ENCODE measurements at regions not wholly inside any gene's neighbourhood (a gene's known extent, or its start where the extent isn't known, plus 50 kb on each side); places are given as distances from the start of the nearest gene placed in this dataset.

- no peak for DNase-seq (ENCODE audit: low read depth)
Measured at GRCh38 chr1:17904290-17904689, 149.2 kb downstream of the ACTL8 start.

- DNase-seq (ENCODE audit: low read depth): no peak
Measured at GRCh38 chr1:17907999-17908398, 152.9 kb downstream of the ACTL8 start.

GRCh38 chr1:17908945-17909344 lies 153.8 kb downstream of the ACTL8 start:
- DNase-seq (ENCODE audit: low read depth): no peak

GRCh38 chr1:17909634-17910033 lies 154.5 kb downstream of the ACTL8 start:
- DNase-seq (ENCODE audit: low read depth): peak; percentile 31

GRCh38 chr1:17911791-17912190 lies 156.7 kb downstream of the ACTL8 start:
- DNase-seq (ENCODE audit: low read depth): no peak

GRCh38 chr1:17912491-17912890 lies 157.4 kb downstream of the ACTL8 start:
- no peak for DNase-seq (ENCODE audit: low read depth)

- peak; percentile 46 for DNase-seq (ENCODE audit: low read depth)
Measured at GRCh38 chr1:17913326-17914115, 158.4 kb downstream of the ACTL8 start.

GRCh38 chr1:17914131-17914530 lies 159.0 kb downstream of the ACTL8 start:
- no peak for DNase-seq (ENCODE audit: low read depth)

GRCh38 chr1:17914987-17915386 lies 159.9 kb downstream of the ACTL8 start:
- no peak for DNase-seq (ENCODE audit: low read depth)

GRCh38 chr1:17915511-17916197 lies 160.5 kb downstream of the ACTL8 start:
- DNase-seq (ENCODE audit: low read depth): no peak

- no peak for DNase-seq (ENCODE audit: low read depth)
Measured at GRCh38 chr1:17916702-17917101, 161.6 kb downstream of the ACTL8 start.

GRCh38 chr1:17919525-17920439 lies 164.6 kb downstream of the ACTL8 start:
- peak; percentile 59 for DNase-seq (ENCODE audit: low read depth)

GRCh38 chr1:17920881-17921640 lies 165.9 kb downstream of the ACTL8 start:
- DNase-seq (ENCODE audit: low read depth): no peak

GRCh38 chr1:17922833-17923232 lies 167.7 kb downstream of the ACTL8 start:
- peak; percentile 58 for DNase-seq (ENCODE audit: low read depth)

GRCh38 chr1:17923666-17924065 lies 168.5 kb downstream of the ACTL8 start:
- no peak for DNase-seq (ENCODE audit: low read depth)

GRCh38 chr1:17924578-17924977 lies 169.4 kb downstream of the ACTL8 start:
- DNase-seq (ENCODE audit: low read depth): no peak

GRCh38 chr1:17925290-17926237 lies 170.4 kb downstream of the ACTL8 start:
- no peak for DNase-seq (ENCODE audit: low read depth)

- no peak for DNase-seq (ENCODE audit: low read depth)
Measured at GRCh38 chr1:17926906-17927305, 171.8 kb downstream of the ACTL8 start.

GRCh38 chr1:17927952-17928351 lies 172.8 kb downstream of the ACTL8 start:
- DNase-seq (ENCODE audit: low read depth): no peak

GRCh38 chr1:17929224-17929623 lies 174.1 kb downstream of the ACTL8 start:
- DNase-seq (ENCODE audit: low read depth): no peak
